Stimulated activated CD8-positive, alpha-beta memory T cell treated with anti-CD3 and anti-CD28 coated beads, Interleukin-12 subunit alpha, Interleukin-12 subunit beta, amount 100 ng/mL, for 1 hour (primary cell): ENCODE measurements at regions not wholly inside any gene's neighbourhood (a gene's known extent, or its start where the extent isn't known, plus 50 kb on each side); places are given as distances from the start of the nearest gene placed in this dataset.

Source experiments
- DNase-seq: peaks from one replicate; pipeline ENCODE4 v3.0.0-alpha.2; 2020; ENCODE audit warnings: low read depth

DNA sequence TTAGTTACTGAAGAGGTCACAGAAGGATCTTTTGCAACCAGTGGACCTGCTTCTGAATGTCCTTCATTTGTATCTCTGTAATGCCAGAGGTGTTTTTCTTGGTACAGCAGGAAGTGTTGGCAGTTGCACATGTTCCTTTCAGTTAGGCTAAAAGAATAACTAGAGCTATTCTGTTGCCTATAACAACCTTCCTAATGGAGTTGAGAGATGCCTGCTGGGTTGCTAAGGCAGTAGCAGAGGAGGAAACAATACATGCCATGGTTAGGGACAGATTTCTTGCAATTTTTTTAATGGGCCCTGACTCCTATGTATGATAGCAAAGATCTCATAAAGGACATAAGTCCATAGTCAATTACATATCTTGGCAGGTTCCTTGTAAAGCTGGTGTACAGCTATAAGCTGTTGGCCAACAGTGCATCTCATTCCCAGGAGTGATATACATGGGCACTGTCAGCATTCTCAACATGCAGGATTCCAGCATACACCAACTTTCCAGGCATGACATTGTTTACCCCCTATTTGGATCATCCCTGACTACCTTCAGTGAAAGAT lies 556.6 kb downstream of the CCER1 start:
- DNase-seq, result no peak

DNA sequence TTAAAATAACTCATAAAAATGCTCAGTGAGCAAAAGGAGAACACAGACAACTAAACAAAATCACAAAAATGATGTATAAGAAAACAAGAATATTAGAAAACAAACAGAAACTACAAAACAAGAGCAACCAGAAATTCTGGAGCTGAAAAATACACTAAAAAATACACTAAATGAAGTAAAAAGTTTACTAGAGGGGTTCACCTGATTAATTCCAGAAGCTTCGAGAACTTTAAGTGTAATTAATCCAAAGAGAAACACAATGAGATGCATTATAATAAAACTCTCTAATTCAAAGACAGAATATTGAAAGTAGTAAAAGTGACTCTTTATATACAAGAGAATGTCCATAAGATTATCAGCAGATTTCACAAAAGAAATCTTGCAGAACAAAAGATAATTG lies 558.4 kb downstream of the CCER1 start:
- DNase-seq, result no peak

- DNase-seq, result no peak
Observed at GRCh38 chr12:90393652-90394051, 561.3 kb downstream of the CCER1 start.

GRCh38 chr12:90393089-90393488 lies 561.9 kb downstream of the CCER1 start:
- DNase-seq, result no peak

GRCh38 chr12:90390947-90391346 lies 564.0 kb downstream of the CCER1 start:
- no peak for DNase-seq

GRCh38 chr12:90368081-90368480 lies 586.9 kb downstream of the CCER1 start:
- DNase-seq, result no peak

- no peak for DNase-seq
Observed at GRCh38 chr12:90366286-90366685, 588.7 kb downstream of the CCER1 start.

- DNase-seq, result no peak
Observed at GRCh38 chr12:90360300-90360699, 594.7 kb downstream of the CCER1 start.

DNA sequence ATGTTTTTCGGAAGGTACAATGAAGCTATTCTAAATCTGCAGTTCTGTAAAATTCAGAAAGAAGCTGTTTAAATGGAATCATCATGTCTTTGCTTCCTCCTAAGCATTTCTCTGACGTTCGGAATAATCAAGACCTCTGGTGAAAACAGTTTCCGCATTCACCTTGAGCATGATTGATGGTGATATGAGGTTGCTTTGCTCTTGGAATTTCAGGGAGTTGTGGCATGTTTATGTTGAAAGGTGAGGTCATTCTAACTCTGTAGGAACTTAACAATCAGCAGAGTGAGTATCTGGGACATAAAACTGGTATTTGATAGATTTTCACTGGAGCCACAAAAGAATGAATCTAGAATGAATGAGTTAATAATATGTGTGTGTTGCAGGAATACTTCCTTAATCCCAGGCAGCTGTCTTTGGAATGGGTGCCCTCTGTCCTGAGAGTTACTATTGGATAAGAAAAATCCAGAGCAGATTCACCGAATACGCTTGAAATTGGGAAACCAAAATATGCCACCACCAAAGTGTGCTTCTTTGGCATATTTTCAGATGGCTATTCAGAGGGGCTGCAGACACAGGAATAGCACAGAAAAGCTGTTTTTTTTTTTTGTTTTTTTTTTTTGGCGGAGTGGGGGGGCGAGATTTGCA lies 599.1 kb downstream of the CCER1 start:
- no peak for DNase-seq

DNA sequence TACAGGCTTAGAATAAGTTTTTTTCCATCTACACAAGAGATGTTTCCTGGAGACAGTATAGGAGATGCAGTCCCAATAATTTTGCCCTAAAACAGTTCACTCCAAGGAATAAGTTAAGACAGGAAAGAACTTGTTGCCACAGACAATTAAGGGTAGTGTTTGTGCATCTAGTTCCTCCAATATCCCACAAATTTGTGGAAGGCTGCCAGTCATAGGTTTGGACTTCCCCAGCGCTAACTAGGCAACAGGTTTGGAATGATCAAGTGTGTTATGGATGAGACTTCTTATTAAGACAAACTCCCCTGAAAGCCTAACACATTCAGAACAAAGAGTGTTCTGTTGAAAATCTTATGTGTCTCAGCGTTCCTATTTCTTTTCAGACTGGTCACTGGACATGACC lies 611.0 kb downstream of the CCER1 start:
- DNase-seq, result no peak

DNA sequence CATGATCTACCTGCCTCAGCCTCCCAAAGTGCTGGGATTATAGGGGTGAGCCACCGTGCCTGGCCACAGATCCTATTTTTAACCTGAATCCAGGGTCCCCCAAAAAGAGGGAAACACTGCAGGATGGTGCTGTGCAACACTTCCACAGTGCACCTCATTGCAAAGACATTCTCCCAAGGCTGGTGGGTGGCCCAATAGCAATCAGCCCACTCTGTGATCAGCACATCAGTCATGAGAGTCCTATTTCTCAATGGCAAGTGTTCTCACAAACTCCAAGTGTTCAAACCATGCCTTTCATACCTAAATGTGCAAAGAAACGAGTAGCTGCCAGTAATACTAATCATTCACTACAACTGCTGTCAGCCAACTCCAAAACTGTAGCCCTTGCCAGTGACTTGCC lies 612.9 kb downstream of the CCER1 start:
- no peak for DNase-seq

GRCh38 chr12:90339837-90340236 lies 615.1 kb downstream of the CCER1 start:
- DNase-seq, result no peak

DNA sequence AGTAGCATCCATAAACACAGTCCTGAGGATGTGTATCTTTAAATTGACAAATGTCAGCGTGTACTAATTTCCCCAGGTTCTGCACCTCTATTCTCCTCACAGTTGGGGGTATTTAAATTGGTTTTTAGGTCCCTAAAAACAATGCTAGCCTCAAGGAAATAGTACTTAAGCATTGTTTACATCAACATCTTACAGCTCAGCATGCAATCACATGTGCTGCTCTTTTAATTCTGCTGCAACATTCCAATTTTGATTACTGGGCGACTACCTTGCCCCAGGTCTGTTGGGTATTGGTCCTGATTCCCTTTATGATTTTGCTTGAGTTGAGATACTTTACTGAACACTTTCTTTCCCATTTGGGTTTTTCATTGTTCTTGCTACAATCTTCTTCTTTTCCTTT lies 616.6 kb downstream of the CCER1 start:
- DNase-seq, result no peak

DNA sequence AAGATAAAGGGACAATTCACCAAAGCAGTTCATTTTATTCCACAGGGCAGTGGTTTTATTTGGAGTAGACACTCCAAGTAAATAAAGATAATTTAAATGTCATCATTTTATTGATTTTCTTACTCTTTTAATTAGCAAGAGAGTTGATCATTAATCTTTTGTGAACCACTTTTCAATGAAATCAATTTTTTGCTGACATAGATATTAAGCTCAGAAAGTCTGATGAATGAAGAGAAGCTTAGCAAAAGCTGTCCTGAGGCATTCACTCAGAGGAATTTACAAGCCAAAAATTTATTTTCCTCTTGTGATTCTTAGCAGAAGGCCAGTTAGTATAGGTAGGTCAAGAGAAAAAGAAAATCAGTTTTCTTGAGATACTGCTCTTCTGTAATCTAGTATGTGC lies 618.0 kb downstream of the CCER1 start:
- no peak for DNase-seq

DNA sequence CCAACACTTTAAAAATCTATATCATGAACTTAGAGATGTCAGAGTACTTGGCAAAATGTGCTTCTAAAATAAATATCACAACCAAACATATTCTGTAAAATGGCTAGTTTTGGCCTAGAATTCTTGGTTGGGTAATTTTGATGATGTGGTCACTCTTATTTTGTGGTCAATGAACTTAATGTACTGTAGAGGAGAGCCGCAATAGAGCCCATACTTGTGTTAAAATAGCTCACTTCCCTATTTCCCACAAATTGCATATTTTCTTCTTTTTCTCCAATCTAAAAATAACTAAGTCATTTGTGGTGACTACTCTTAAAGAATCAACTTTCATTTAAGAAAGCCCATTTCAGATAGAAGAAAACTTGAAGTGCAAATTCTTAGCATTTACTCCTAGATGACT lies 619.4 kb downstream of the CCER1 start:
- no peak for DNase-seq

DNA sequence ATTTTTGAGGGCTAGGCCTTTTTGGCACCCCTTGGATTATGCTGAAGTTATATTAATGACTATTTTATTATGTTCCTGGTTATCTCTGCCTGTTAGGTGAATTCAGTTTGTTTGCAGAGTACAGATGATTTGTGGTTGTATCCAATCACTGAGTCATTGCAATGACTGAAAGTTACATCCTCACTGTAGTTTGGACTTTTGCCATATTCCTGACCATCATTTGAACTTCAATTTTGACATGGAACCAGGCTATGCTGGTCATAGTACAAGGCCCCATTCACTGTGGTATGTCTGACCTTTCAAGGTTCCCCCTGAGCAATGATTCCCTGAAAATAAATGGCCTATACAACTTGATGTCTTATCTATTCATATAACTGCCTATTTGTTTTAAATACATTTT lies 621.0 kb downstream of the CCER1 start:
- DNase-seq, result no peak

DNA sequence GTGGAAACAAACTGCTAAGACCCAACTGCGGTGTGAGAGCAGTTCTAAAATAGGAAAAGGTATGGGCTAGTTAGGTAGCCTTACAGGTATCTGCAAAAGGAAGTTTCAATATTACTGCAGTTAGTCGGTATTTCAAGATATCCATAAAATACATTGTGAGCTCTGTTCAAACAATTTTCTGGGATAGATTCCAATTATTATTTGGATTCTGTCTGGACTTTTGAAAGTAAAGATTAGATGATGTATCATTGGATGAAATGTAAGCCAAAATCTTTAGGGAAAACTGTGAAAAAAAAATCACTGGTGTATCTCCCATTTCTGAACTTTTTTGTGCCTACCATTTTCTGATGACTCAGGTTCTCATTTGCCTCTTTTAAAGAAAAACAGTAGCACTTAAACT lies 621.6 kb downstream of the CCER1 start:
- no peak for DNase-seq

DNA sequence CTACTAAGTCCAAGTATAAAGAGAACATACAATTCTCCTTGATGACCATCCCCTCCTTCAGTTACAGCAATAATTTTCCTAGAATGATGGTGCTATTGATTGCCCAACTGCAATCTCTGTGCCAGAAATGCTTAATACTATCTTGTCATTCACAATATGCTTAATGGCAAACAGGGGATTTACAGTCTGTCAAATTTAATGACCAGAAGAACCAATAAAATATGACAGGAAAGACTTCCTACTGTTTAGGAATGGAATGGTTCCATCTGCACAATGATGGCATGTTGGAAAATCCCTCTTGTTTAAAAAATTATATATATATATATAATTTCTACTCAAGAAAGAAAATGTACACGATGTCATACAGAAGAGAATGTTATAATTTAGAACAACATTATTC lies 623.2 kb downstream of the CCER1 start:
- DNase-seq, result no peak

- no peak for DNase-seq
Observed at GRCh38 chr12:90331262-90331661, 622.6 kb upstream of the ATP2B1 start.

DNA sequence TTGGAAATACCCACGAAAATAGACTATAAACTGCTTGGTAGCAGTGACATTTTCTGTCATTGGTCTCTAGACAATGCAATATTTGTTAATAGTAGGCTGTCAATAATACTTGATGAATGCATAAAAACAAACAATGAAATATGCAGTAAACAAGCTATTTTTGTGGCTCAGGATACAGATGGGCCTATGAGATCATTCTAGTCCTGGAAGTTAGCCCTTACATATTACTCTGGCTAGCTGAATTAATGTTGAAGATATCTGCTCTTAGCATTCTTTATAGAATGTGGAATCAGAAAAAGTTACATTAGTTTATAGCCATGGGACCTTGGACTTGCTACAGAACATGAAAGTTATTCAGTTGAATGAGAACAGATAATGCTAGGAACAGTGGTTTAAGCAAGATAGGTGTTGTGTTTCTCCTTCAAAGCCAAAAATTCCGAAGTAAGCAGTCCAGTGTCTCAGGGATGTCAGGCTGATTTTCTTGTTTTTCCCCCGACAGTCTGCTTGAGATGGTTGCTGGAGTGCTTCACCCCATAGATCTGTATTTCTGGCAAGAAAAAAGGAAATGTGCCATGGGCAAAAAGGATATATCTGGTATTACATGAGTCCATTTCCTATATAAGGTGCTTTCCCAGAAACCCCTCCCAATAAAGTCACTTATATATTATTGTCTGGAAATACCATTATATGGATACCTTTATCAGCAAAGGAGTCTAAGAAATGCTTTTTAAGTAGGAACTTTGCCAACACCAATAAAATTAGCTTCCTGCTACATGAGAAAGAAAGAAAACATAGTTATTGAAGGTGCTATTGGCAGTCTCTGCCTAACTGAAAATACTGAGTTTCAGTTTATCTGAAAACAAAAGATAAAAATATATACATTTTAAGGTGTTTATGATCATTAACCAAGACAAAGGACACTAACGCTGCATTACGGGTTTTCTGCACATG lies 619.4 kb upstream of the ATP2B1 start:
- DNase-seq, result no peak

DNA sequence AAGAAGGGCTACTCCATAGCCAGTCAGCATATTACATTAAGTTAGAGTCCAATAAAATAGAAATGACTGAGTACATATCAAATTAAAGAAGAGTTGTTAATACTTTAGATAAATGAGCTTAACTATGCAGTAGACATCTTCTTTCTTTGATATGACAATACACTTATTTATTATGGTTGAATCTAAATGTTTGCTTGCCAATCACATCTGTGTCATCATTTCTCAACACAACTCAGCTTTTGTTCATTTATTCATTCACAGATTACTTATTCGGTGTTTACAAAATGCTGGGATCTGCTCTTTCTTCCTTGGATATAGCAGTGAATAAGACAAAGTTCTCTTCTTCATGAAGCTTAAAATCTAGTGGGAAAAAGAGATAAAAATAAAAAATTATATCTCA lies 614.6 kb upstream of the ATP2B1 start:
- DNase-seq, result no peak

GRCh38 chr12:90322006-90322405 lies 613.4 kb upstream of the ATP2B1 start:
- no peak for DNase-seq

GRCh38 chr12:90321369-90321768 lies 612.7 kb upstream of the ATP2B1 start:
- DNase-seq, result no peak
